ENCODE measurements at regions not wholly inside any gene's neighbourhood (a gene's known extent, or its start where the extent isn't known, plus 50 kb on each side); places are given as distances from the start of the nearest gene placed in this dataset.

- H3K9me3 ChIP-seq (ENCODE audit: control insufficient read depth, low read length), result peaks cover 33% of the 10 kb centered on the region
- Mint-ChIP-seq H3K27me3 (ENCODE audit: insufficient read depth) (no peaks in the 10 kb centered on the region), H3K4me1 (peaks cover 6% of the 10 kb centered on the region), H3K4me3 (no peak overlapping the region), H3K9me3 (peaks cover 29% of the 10 kb centered on the region), H3K27ac (no peak overlapping the region), H3K36me3 (ENCODE audit: low read depth) (peaks cover 27% of the 10 kb centered on the region)
- no peaks in the 10 kb centered on the region for H3K36me3 ChIP-seq (ENCODE audit: control insufficient read depth, insufficient read depth, low read length)
- H3K27me3 ChIP-seq (ENCODE audit: control insufficient read depth, insufficient read depth, low read length, poor library complexity, severe bottlenecking), result no peaks in the 10 kb centered on the region
- no peaks in the 10 kb centered on the region for H3K4me1 ChIP-seq (ENCODE audit: control insufficient read depth, insufficient read depth, low read length)
- no peak overlapping the region for H3K9ac ChIP-seq (ENCODE audit: extremely low read depth, low read length, poor library complexity, severe bottlenecking)
- no peak overlapping the region for H3K27ac ChIP-seq (ENCODE audit: low read depth, low read length)
- WGBS, 2 experiments (ENCODE audit: insufficient coverage in 1 of 2, insufficient read length in 1 of 2), result 98% methylated on average over 4 of the region's 4 CpGs; no CpG with 5 or more reads in 1 of the 2 experiments
- no peak overlapping the region for H3K4me3 ChIP-seq (ENCODE audit: low read length)
- no peak for TF ChIP-seq CTCF (conservative IDR thresholded peaks at IDR 0.05)
- no peak for DNase-seq
These were observed 991.9 kb downstream of the NLGN4X start for GRCh38 chrX:5236749-5237148.

DNA sequence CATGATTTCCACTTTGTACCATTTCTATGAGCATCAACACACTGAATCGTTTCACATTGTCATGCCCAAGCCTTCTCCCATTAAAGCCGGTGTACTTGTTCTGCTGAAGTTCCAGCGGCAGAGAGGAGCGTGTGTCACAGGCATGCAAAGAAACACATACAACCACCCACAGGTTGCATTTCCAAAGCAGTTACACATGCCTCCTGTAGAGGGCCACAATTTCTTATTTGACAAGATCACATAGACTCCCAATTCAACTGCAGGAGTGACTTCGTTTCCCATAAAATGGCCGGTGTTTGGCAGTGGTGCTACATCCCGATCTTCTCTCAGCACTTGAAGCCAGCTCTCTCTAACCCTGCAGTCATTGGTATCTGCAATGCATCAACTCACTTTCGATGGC lies 992.6 kb downstream of the NLGN4X start:
- no peak overlapping the region for H3K4me3 Mint-ChIP-seq
- Histone ChIP-seq H3K9me3 (ENCODE audit: control insufficient read depth, low read length) (peaks cover 33% of the 10 kb centered on the region), H3K4me1 (ENCODE audit: control insufficient read depth, insufficient read depth, low read length) (no peaks in the 10 kb centered on the region), H3K9ac (ENCODE audit: extremely low read depth, low read length, poor library complexity, severe bottlenecking) (no peak overlapping the region), H3K27ac (ENCODE audit: low read depth, low read length) (no peak overlapping the region), H3K4me3 (ENCODE audit: low read length) (no peak overlapping the region), H3K27me3 (ENCODE audit: control insufficient read depth, insufficient read depth, low read length, poor library complexity, severe bottlenecking) (no peaks in the 10 kb centered on the region), H3K36me3 (ENCODE audit: control insufficient read depth, insufficient read depth, low read length) (no peaks in the 10 kb centered on the region)
- no peaks in the 10 kb centered on the region for H3K27me3 Mint-ChIP-seq (ENCODE audit: insufficient read depth)
- peaks cover 27% of the 10 kb centered on the region for H3K36me3 Mint-ChIP-seq (ENCODE audit: low read depth)
- TF ChIP-seq CTCF (conservative IDR thresholded peaks at IDR 0.05), result peak; percentile 72
- H3K9me3 Mint-ChIP-seq, result peaks cover 29% of the 10 kb centered on the region
- peak; percentile 59 for DNase-seq
- 88 to 100% methylated on average over 1 to 8 of the region's 8 CpGs for WGBS, 2 experiments (ENCODE audit: insufficient coverage in 1 of 2, insufficient read length in 1 of 2)
- no peak overlapping the region for H3K27ac Mint-ChIP-seq
- peaks cover under 1% of the 10 kb centered on the region for H3K4me1 Mint-ChIP-seq

DNA sequence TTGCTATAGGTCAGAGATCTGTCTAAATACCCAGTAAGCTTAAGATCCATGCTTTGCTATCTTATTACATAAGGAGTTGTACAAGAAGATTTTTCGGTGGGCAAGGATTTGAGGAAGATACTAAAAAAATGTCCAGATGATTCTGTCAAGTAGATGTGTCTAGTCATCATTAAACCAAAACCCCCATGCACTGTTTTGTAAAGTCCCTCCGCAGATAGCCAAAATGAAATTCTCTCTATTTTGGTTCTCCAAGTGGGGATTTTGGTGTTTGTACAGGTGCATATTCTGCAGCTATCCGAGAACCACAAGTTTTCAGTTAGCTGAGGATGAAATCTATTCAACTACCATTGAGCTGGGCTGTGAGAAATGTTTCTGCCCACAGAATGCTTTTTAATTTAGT lies 994.8 kb downstream of the NLGN4X start:
- H3K4me1 Mint-ChIP-seq, result no peaks in the 10 kb centered on the region
- H3K27me3 Mint-ChIP-seq (ENCODE audit: insufficient read depth), result no peaks in the 10 kb centered on the region
- 100% methylated on average over 2 of the region's 3 CpGs; no CpG with 5 or more reads in 1 of the 2 experiments for WGBS, 2 experiments (ENCODE audit: insufficient coverage in 1 of 2, insufficient read length in 1 of 2)
- H3K27me3 ChIP-seq (ENCODE audit: control insufficient read depth, insufficient read depth, low read length, poor library complexity, severe bottlenecking), result no peaks in the 10 kb centered on the region
- H3K36me3 ChIP-seq (ENCODE audit: control insufficient read depth, insufficient read depth, low read length), result no peaks in the 10 kb centered on the region
- H3K4me3 ChIP-seq (ENCODE audit: low read length), result no peak overlapping the region
- no peak overlapping the region for H3K27ac ChIP-seq (ENCODE audit: low read depth, low read length)
- DNase-seq, result no peak
- no peaks in the 10 kb centered on the region for H3K4me1 ChIP-seq (ENCODE audit: control insufficient read depth, insufficient read depth, low read length)
- H3K9ac ChIP-seq (ENCODE audit: extremely low read depth, low read length, poor library complexity, severe bottlenecking), result no peak overlapping the region
- H3K36me3 Mint-ChIP-seq (ENCODE audit: low read depth), result peaks cover 15% of the 10 kb centered on the region
- peaks cover 19% of the 10 kb centered on the region for H3K9me3 ChIP-seq (ENCODE audit: control insufficient read depth, low read length)
- peaks cover 15% of the 10 kb centered on the region for H3K9me3 Mint-ChIP-seq
- no peak overlapping the region for H3K27ac Mint-ChIP-seq
- no peak overlapping the region for H3K4me3 Mint-ChIP-seq
- TF ChIP-seq CTCF (conservative IDR thresholded peaks at IDR 0.05), result no peak
